PFSK-1 (cell line): ENCODE measurements at regions not wholly inside any gene's neighbourhood (a gene's known extent, or its start where the extent isn't known, plus 50 kb on each side); places are given as distances from the start of the nearest gene placed in this dataset.

ENCODE experiments used
- FOXP2 ChIP-seq: optimal IDR thresholded peaks from 2 replicates; pipeline ENCODE3; 2011; ENCODE audit warnings: borderline replicate concordance, control low read depth, inconsistent platforms; ENCODE audit not compliant: insufficient read depth; ENCODE audit errors: extremely low read length, extremely low read depth
- POLR2AphosphoS5 ChIP-seq: IDR thresholded peaks from 2 replicates; pipeline ENCODE4 v1.6.1; 2012; ENCODE audit warnings: low read depth, mild to moderate bottlenecking, control low read depth, low read length, moderate library complexity
- REST ChIP-seq, 2 experiments: IDR thresholded peaks; 2 replicates each; pipeline versions ENCODE4 v1.6.1 to v1.8.0; 2011 to 2012; ENCODE audit warnings: low read depth in 2 of 2, low read length in 2 of 2, control low read depth in 1 of 2, inconsistent platforms in 1 of 2, mild to moderate bottlenecking in 1 of 2, moderate library complexity in 1 of 2; ENCODE audit not compliant: insufficient read depth in 1 of 2
- SIN3A ChIP-seq: IDR thresholded peaks from 2 replicates; pipeline ENCODE4 v1.6.1; 2012; ENCODE audit warnings: mild to moderate bottlenecking, low read length, moderate library complexity, borderline replicate concordance; ENCODE audit not compliant: insufficient read depth
- TAF1 ChIP-seq: IDR thresholded peaks from 2 replicates; pipeline ENCODE4 v1.6.1; 2012; ENCODE audit warnings: low read length, control low read depth, borderline replicate concordance; ENCODE audit not compliant: insufficient read depth

- TF ChIP-seq POLR2AphosphoS5 (no peak), FOXP2 (no peak), REST (IDR thresholded peaks at IDR 0.05; ENCODE audit: insufficient read depth in 1 of 2, low read depth in 2 of 2, low read length in 2 of 2) (no peak), TAF1 (no peak), SIN3A (no peak)
These were observed 1495.2 kb downstream of the TBC1D22A start for GRCh38 chr22:48257685-48258055.

- TF ChIP-seq TAF1 (no peak), POLR2AphosphoS5 (no peak), SIN3A (no peak), REST (IDR thresholded peaks at IDR 0.05; ENCODE audit: insufficient read depth in 1 of 2, low read depth in 2 of 2, low read length in 2 of 2) (no peak), FOXP2 (no peak)
These were observed 1494.6 kb downstream of the TBC1D22A start for GRCh38 chr22:48256776-48257684.

- TF ChIP-seq REST (IDR thresholded peaks at IDR 0.05; ENCODE audit: insufficient read depth in 1 of 2, low read depth in 2 of 2, low read length in 2 of 2) (no peak), FOXP2 (no peak), SIN3A (no peak), TAF1 (no peak)
These were observed 1493.7 kb downstream of the TBC1D22A start for GRCh38 chr22:48256041-48256739.

GRCh38 chr22:48254311-48254873 is 1491.9 kb downstream of the TBC1D22A start:
- no peak for TF ChIP-seq POLR2AphosphoS5
- no peak for TF ChIP-seq TAF1
- no peak for TF ChIP-seq FOXP2

- no peak for TF ChIP-seq SIN3A
- no peak for TF ChIP-seq TAF1
- TF ChIP-seq REST (IDR thresholded peaks at IDR 0.05; ENCODE audit: insufficient read depth in 1 of 2, low read depth in 2 of 2, low read length in 2 of 2): no peak
- no peak for TF ChIP-seq FOXP2
- TF ChIP-seq POLR2AphosphoS5: no peak
These were observed 1491.1 kb downstream of the TBC1D22A start for GRCh38 chr22:48253573-48253972.
